Kasumi-1 (cell line): ENCODE measurements at regions not wholly inside any gene's neighbourhood (a gene's known extent, or its start where the extent isn't known, plus 50 kb on each side); places are given as distances from the start of the nearest gene placed in this dataset.
"Not testable (repeated sequence)": the region's sequence is repeated elsewhere in the genome, so short reads cannot be mapped to it uniquely, and the experiment has no call there.

Experiments used
- DNase-seq, 2 experiments: peaks; one replicate each; lab custom pipeline; 2025; lab: John Stamatoyannopoulos, UW

GRCh38 chr7:70846208-70846607, 285.7 kb upstream of the GALNT17 start:
- DNase-seq: no peak

GRCh38 chr7:70849580-70850235, 282.2 kb upstream of the GALNT17 start:
- DNase-seq: no peak

GRCh38 chr7:70855373-70855772, 276.6 kb upstream of the GALNT17 start:
- no peak for DNase-seq

GRCh38 chr7:70856901-70857630, 274.9 kb upstream of the GALNT17 start:
- peak; percentile 17 to 48 for DNase-seq

- DNase-seq: no peak
Observed at GRCh38 chr7:70857793-70858545, 274.0 kb upstream of the GALNT17 start.

GRCh38 chr7:70867513-70867912, 264.4 kb upstream of the GALNT17 start:
- DNase-seq: no peak

GRCh38 chr7:70870349-70870748, 261.6 kb upstream of the GALNT17 start:
- no peak for DNase-seq

GRCh38 chr7:70872188-70872587, 259.8 kb upstream of the GALNT17 start:
- DNase-seq: no peak

- DNase-seq: no peak
Observed at GRCh38 chr7:70881167-70881847, 250.6 kb upstream of the GALNT17 start.

- no peak for DNase-seq
Observed at GRCh38 chr7:70883750-70884439, 248.0 kb upstream of the GALNT17 start.

GRCh38 chr7:70884440-70884764, 247.5 kb upstream of the GALNT17 start:
- no peak for DNase-seq

GRCh38 chr7:70884809-70885208, 247.1 kb upstream of the GALNT17 start:
- no peak for DNase-seq

GRCh38 chr7:70886547-70886946, 245.4 kb upstream of the GALNT17 start:
- DNase-seq: no peak

GRCh38 chr7:70887186-70887585, 244.8 kb upstream of the GALNT17 start:
- DNase-seq: no peak

GRCh38 chr7:70890147-70890969, 241.6 kb upstream of the GALNT17 start:
- no peak for DNase-seq

GRCh38 chr7:70893422-70893821, 238.5 kb upstream of the GALNT17 start:
- DNase-seq: no peak

GRCh38 chr7:70893971-70894715, 237.8 kb upstream of the GALNT17 start:
- DNase-seq: no peak

GRCh38 chr7:70894799-70895198, 237.1 kb upstream of the GALNT17 start:
- no peak for DNase-seq

GRCh38 chr7:70895337-70896200, 236.4 kb upstream of the GALNT17 start:
- DNase-seq: not testable (repeated sequence)
